CD4-positive, alpha-beta T cell treated with Interleukin-4 for 4 hours (primary cell): ENCODE measurements at regions not wholly inside any gene's neighbourhood (a gene's known extent, or its start where the extent isn't known, plus 50 kb on each side); places are given as distances from the start of the nearest gene placed in this dataset.

Experiments
- DNase-seq: peaks from one replicate; pipeline ENCODE4 v3.0.0-alpha.2; 2020

DNA sequence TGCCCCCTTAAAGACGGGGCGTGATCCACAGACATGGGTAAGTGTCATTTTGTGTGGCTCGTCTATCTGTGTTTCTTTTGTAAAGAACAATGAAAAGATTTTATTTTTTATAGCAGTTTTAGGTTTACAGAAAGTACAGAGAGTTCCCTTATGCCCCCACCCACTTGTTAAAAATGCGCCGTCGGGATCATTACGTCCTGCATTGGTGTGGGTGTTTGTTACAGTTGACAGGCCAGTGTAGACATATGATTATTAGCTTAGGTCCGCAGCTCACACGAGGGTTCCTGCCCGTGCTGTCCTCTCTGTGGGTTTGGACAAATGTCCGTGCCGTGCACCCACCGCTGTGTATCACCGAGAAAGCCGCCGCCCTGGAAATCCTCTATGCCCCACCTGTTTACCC is 50.5 kb downstream of the RGS12 start:
- no peak for DNase-seq

DNA sequence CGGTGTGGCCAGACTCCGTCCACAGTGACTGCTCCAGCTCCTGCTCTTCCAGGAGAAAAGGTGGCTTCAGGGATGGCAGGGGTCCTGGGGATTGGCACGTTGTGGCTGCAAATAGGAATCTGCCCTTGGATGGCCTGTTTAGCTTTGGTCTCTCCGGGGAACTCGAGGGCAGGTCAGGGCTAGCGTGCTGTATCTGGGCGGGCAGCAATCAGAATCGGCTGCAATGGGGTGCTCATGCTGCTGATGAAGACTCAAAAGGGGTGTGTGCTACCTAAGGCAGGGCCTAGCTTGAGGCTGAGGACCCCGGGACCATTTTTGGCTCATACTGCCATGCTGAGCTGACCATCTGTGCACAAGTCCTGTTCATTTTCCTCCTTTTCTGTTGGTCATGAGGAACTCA is 51.3 kb downstream of the RGS12 start:
- DNase-seq = no peak

DNA sequence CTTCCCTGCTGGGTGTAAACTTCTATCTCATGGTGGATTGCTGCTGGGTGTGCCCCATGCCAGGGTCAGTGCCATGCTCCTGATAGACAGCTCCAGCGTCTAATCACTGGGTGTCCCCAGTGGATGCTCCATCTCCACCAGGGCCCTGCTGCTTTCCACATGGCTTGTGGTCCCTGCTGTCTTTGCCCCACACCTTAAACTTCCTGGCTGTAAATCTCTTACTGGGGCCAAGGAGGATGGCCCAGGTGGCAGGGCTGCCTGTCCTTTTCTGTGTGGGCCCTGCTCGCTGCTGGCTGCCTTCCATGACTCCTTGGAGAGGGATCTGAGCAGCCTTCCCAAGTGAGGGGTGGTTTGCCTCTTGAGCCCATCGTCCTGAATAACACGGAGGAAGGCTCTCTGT is 51.8 kb downstream of the RGS12 start:
- no peak for DNase-seq

DNA sequence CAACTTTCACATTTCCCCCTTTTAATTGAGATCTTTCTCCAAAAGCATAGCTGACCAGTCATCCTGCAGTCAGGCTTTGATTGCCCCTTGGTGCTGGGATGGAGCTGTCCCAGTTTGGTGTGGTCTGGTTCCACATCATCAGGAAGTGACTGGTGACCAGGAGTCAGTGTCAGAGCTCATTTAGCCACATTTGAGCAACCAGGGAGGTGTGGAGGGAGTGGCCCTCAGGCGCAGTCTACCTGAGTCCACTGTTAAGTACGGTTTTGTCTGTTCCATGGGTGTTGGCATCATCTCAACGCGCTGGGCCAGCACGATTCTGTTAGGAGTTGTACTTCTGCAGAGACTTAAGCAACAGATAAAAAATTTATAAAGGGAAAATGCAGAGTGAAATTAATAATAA is 52.6 kb downstream of the RGS12 start:
- no peak for DNase-seq

DNA sequence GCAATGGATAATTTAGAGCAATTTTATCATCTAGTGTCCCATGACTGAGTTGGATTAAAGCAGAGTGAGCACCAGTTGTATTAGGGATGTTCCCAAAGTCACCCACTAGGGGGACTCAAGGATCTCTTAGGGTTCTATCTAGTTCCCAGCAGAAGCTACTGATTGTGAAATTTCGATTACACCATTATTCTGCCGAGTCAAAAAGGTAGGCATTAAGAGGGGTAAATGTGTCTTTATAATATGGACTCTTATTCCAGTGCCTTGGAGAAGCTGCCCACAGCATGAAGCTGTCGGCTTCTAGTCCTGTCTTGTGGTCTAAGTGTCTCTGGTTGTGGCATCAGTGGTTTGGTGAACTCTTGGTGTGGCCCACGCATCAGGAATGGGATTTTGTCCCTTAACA is 53.3 kb downstream of the RGS12 start:
- DNase-seq = peak; percentile 44

DNA sequence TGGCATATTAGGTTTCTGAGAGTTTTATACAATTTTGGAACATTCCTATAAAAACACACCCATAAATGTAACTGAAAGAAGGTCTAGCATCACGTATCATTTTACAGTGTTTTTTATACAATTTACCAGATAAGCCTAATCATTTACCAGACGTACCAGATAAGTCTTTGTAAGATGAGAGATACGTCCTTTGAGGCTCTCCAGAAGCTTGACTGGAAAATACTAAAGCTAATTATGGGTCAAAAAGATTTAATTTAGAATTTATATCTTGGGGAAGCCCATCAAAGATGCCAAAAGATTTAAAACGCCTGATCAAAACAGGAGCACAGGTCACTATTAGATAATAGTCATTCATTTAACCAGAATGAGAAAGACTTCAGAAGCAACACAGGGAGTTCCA is 55.0 kb downstream of the RGS12 start:
- no peak for DNase-seq

DNA sequence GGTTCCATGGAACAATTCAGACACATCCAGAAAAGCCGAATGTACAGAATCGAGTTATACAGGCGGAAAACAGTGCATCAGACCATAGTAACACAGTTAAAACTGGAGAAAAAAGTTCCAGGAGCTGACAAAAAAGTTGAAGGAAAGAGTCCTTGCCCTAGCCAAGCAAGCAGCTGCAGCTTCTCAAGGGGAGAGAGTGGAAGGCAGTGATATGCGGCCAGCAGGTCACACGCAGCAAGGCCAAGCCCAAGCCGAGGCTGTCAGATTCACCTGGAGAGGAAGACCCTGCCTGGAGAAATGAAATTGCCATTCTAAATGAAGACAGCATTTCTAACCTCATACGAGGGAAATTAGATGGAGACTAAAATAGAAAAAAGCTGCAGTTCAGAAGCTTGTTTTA is 55.8 kb downstream of the RGS12 start:
- DNase-seq = no peak

DNA sequence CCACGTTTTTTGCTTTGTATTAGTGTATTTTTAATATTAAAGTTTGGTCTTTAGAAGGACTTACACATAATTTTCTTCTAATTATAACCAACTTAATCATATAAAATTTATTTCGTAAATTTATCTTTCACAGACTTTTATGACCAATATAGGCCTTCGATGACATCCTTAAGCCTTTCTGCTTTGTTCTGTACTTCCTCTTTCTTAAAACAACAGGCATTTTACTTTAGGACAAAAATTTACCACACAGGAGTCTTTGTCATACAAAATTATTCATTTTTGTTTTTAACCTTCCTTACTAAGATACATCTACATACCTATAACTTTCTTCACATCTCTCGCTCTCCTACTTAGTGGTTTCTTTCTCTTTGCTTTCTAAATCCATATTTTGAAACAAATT is 56.3 kb downstream of the RGS12 start:
- DNase-seq = no peak

DNA sequence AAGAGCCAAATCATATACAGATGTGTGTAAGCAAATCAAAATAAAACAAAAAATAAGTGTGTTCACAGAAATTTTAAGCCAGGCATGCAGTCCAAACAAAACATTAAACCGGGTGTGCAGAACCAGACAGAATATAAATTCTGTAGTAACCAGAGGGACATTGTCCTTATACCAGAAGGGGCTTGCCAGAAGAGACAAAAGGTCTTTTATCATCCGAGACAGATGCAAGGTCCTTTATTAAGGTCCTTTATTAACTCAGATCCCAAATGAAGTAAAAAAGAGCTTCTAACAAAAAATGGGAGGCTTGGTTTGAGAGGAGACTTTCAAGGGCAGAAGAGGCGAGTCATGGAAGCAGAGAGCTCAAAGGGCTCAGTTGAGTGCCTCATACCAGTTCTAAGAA is 59.2 kb downstream of the RGS12 start:
- DNase-seq = no peak

DNA sequence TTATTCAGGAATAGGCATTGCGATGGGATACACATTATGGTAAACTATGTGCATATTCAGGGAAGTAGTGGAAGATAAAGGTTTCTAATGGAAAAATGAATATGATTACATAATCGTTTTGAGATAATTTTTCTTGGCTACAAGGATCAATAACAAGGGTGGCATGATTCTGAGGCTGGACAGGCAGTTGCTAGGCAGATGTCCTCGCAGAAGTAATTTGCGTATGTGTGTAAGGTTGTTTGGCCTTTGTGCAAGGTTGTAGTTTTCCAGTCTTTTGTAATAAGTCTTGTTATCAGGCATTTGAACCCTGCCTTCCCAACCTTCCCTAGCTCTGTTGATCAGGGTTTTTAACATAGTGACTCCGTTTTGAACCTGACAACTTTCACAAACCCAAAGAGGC is 59.7 kb downstream of the RGS12 start:
- DNase-seq = no peak

DNA sequence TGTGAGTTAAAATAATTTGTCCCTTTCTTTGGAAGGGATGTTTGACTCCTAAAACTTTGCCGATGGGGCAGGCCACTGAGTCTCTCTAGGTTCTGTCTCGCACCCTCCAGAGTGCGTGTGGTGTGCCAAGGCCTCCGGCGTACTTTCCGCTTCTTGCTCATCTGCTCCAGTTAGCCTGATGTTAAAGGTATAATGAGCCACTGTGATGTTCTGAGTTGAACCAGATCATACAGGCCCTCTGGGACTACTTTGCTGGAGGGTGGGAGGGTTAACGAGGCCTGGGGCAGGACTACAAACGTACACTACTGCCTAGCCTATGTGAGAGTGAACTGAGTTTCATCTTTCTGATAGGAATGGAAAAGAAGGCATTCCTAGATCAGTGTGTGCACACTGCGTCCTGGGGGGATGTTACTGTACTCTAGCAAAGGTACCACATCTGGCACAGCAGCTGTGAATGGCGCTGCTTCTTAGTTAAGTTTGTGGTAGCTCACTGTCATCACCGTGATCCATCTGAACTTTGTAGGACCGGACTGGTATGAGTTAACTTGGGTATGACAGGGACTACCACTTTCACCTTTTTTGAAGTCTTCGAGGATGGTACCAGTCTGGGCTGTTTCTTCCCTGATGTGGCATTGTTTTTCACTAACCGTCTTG is 60.2 kb downstream of the RGS12 start:
- no peak for DNase-seq

DNA sequence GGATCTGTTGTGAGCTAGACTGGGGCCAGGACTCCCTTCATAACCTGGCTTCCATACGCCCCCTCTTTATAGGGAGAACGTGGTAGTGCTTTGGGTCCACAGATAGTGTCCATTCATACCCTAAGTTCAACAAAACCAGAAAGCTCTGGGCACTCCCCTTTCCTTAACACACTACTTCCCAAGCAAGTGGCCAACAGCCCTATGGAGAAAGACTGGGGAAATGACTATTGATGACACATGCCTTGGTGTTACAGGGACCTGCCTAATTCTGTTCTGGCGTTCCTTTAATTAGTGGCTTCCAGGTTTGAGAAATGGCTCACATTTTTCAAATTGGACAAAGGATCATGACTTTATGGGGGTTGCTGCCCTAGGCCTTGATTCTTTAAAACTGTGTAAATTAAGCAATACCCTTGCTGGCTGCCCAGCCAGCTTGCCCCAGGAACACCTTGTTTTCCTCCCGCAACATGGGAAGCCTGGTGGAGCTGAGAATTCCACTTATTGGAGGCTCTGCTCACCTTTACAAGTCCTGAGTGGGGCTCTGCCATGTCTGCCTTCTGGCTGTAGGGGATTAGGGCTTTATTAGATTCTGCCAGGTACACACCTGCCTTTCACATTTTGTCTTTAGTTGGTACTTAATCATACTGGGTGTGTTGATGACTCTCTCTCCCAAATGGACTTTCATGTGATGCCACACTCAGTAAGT is 61.1 kb downstream of the RGS12 start:
- DNase-seq = no peak

DNA sequence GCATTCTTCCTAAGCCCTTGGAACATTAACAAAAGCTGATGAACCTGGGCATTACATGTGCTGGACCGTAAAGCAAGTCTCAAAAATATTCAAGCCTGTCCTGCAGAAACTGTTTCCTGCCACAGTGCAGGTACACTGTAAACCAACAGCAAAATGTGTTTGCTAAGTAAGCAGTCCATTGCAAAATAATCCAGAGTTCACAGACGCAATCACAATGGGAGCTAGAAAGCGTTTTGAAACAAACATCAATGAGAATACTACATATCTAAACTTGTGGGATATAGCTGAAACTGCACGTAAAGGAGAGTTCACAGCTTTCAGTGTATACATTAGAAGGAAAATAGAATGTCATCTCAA is 61.6 kb downstream of the RGS12 start:
- DNase-seq = no peak

DNA sequence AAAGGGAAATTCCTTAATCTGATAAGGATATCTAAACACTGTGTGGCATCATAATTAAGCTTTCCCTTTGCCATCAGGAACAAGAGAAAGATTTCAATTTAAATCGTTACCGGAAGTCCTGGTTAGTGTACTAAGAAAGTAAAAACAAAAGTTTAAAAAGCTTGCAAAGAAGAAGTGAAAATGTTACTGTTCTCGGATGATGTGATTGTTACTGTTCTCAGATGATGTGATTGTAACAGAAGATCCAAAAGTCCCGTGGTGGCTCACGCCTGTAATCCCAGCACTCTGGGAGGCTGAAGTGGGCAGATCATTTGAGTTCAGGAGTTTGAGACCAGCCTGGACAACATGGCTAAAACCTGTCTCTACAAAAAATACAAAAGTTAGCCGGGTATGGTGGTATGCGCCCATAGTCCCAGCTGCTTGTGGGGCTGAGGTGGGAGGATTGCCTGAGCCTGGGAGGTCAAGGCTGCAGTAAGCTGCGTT is 62.5 kb downstream of the RGS12 start:
- no peak for DNase-seq

DNA sequence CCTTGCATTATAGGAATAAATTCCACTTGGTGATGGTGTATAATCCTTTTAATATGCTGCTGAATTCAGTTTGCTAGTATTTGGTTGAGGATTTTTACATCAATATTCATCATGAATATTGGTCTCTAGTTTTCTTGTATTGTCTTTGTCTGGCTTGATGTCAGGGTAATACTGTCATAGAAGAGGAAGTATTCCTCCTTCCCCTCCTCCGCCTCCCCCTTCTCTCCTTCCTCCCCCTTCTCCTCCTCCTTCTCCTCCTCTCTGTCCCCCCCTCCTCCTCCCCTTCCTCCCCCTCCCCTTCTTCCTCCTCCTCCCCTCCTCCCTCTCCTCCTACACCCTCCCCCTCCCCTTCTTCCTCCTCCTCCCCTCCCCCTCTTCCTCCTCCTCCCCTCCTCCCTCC is 65.8 kb downstream of the RGS12 start:
- DNase-seq = no peak

DNA sequence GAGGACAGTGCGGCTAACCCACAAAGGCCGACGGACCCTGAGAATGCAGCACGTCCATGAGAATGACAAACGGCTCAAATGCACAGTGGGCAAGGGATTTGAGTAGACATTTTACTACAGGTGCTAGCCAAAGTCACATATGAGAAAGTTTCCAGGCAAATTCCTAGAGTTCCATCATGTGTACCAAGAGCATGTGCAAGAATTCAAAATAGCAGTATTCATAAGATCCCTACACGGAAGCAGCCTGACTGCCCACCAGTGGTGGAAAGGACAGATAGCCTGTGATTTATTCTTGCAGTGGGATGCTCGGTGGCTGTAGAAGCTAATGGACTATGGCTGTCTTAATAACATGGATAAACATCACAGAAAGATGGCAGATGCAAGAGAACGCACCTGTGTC is 68.0 kb downstream of the RGS12 start:
- DNase-seq = no peak

DNA sequence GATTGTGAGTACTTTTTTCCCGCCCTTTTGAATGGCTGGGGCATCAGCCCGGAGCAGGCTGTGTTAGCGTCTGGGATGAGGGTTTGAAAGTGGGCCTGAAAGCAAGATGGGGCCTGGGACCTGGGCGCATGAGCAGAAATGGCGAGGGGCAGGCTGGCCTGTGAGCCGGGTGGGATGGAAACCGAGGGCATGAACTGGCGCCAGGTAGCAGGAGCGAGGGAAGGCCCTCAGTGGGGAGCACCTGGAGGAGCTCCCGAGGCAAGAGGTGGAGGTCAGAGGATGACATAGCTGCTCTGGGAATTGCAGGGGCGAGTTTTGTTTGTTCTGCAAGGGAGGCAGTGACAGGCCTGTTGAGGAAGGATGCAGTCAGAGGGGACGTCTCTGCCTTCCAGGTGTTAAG is 68.6 kb downstream of the RGS12 start:
- DNase-seq = no peak

DNA sequence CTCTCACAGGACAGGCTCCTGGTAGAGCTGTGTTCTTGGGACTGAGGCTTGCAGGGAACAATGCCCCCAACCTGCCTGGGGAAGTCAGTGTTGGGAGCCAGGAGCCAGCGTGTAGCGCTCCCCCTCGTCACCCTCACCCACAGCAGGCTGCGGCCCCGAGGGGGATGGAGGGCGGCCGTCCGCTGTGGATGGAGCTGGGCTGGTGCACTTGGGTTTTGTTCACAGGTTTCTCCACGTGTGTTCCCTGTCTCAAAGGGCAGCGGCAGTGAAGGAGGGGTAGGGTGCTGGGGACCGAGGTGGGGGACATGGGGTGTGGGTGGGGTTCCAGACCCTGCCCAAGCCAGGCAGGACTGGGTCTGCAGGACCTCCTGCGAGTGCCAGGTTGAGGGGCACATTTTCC is 69.1 kb downstream of the RGS12 start:
- DNase-seq = no peak

DNA sequence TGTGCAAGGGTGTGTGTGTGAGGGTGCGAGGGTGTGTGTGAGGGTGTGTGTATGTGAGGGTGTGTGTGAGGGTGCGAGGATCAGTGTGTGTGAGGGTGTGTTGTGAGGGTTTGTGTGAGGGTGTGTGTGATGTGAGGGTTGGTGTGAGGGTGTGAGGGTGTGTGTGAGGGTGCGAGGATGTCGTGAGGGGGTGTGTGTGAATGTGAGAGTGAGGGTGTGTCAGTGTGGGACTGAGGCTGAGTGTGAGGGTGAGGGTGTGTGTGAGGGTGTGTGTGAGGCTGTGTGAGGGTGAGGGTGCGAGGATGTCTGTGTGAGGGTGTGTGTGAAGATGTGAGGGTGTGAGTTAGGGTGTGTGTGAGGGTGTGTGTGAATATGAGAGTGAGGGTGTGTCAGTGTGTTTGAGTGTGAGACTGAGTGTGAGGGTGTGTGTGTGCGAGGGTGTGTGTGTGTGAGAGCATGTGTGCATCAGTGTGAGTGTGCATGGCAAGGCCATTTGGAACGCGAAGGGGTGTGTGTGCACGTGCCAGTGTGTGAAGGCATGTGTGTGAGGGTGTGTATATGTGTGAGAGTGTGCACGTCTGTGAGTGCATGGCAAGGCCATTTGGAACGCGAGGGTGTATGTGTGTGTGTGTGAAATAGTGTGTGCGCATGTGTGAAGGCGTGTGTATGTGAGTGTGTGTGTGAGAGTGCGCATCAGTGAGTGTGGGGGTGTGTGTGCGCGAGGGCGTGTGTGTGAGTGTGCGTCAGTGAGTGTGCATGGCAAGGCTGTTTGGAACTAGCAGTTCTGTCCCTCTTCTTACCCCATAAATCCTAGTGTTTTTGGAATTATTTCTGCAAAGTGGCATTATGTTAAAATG is 69.8 kb downstream of the RGS12 start:
- DNase-seq = no peak

DNA sequence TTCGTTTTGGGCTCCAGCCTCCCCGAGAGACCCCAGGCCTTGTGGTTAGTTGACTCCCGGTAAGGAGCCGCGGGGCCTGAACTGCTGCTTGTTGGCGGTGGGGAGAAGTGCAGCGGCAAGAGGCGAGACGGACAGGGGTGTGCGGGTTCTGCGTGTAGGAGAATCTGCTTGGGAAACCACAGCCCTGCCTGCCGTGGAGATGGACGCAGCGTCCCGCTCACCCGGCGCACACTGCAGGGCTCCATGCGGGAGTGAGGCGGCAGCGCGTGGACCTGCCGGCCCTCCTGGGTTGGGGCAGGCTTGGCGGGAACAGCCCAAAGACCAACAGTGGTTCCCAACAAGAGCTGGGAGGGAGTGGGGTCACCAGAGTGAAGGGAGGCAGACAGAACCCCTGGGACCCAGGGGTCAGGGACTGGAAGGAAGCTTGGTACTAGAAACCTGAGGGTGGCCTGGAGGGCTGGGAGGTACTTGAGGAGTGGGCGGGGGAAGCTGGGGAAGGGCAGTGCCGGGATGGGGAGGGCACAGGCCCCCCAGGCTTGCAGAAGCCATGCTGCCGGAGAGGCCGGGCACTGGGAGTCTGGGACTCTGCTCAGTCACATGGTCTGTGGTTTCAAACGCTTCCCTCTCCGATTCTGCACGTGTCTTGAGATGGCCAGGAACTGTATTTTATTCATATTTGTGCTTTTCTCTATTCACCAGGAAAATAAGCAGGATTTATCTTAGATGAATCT is 70.8 kb downstream of the RGS12 start:
- no peak for DNase-seq

DNA sequence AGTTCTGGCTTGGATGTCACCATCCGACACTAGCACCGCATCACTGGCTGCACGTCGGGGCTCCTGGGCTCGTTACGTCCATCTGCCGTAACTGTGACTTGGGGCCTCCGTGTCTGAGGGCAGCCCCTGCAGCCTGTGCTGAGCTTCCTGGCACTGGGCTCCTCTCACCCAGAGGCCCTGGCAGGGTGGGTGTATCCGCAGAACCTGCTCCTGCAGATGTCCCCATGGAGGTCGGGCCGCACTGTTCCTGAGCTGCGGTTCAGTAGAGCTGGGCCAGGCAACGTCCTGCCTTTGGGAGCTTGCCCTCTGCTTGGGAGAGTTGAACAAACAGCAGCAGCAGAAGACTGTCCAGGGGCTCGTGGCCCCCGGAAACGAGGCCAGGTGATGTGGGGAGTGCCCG is 71.4 kb downstream of the RGS12 start:
- DNase-seq = no peak

DNA sequence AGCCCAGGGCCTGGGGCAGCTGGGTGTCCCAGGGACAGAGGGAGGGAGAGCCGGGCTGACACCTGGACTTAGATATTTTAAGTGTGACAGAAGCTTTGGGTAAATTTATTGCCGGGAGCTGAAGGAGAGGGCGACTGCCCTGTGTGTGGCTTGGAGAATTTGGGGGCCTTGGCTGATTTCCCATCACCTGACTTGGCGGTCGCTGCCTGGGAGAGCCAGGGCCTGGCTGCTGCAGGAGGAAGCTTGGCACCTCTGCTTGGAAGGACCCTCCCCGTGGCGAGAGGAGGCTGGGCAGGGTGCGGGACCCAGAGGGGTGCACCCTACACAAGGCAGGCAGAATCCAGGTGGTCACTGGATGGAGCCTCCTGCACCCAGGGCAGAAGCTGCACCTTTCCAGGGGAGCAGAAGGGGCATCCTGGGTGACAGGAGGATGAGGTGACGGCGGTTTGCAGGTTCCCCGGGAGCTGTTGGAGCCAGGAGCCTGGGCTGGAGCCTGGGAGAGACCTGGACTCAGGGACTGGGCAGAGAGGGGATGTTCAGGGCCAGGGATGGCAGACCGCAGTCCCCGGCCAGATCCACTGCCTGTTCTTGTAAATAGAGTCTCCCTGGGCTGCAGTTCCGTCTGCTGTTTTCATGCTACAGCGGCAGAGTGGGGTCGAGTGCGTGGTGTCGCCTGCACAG is 72.0 kb downstream of the RGS12 start:
- no peak for DNase-seq

DNA sequence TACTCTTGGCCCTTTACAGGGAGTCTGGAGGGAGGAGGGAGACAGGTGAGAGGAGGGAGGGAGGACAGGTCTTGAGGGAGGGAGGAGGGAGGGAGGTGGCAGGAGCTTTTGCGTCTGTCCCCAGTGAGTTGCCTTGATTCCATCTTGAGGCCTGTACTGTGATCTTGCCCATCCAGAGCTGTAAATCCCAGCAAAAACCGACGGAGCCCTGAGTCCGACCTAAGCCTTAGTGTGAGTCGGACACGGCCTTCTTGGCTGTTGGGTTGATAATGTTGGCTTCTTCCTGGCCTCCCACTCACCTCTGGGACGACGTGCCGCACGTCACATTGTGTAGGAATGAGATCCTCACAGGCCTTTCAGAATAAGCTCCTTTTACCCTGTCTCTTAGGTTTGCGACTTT is 72.5 kb downstream of the RGS12 start:
- no peak for DNase-seq
